Kidney epithelial cell (primary cell): ENCODE measurements at regions not wholly inside any gene's neighbourhood (a gene's known extent, or its start where the extent isn't known, plus 50 kb on each side); places are given as distances from the start of the nearest gene placed in this dataset.

Experiments used
- DNase-seq: peaks from one replicate; pipeline ENCODE4 v3.0.0-alpha.2; 2010; ENCODE audit warnings: low read depth
- H3K27me3 ChIP-seq: 2 replicates; pipeline ENCODE4 v1.6.0; 2011; ENCODE audit warnings: low read length; ENCODE audit not compliant: control insufficient read depth, insufficient read depth
- H3K36me3 ChIP-seq: 2 replicates; pipeline ENCODE4 v1.5.1; 2011; ENCODE audit warnings: low read length; ENCODE audit not compliant: control insufficient read depth, insufficient read depth
- H3K4me3 ChIP-seq: 2 replicates; pipeline ENCODE4 v1.5.1; 2011; ENCODE audit warnings: low read depth, mild to moderate bottlenecking, control low read depth, low read length
- TF ChIP-seq, protein P1 (sequence below): IDR thresholded peaks from 2 replicates; pipeline ENCODE4 v1.5.1; 2011; ENCODE audit warnings: mild to moderate bottlenecking, moderate library complexity, low read length, control low read depth, inconsistent platforms; ENCODE audit not compliant: insufficient read depth, poor library complexity, severe bottlenecking

GRCh38 chr7:19999681-20000080, 217.5 kb downstream of the MACC1 start:
- H3K27me3 ChIP-seq: no peaks in the 10 kb centered on the region
- no peak for DNase-seq
- TF ChIP-seq, protein P1, sequence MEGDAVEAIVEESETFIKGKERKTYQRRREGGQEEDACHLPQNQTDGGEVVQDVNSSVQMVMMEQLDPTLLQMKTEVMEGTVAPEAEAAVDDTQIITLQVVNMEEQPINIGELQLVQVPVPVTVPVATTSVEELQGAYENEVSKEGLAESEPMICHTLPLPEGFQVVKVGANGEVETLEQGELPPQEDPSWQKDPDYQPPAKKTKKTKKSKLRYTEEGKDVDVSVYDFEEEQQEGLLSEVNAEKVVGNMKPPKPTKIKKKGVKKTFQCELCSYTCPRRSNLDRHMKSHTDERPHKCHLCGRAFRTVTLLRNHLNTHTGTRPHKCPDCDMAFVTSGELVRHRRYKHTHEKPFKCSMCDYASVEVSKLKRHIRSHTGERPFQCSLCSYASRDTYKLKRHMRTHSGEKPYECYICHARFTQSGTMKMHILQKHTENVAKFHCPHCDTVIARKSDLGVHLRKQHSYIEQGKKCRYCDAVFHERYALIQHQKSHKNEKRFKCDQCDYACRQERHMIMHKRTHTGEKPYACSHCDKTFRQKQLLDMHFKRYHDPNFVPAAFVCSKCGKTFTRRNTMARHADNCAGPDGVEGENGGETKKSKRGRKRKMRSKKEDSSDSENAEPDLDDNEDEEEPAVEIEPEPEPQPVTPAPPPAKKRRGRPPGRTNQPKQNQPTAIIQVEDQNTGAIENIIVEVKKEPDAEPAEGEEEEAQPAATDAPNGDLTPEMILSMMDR: no peak

DNA sequence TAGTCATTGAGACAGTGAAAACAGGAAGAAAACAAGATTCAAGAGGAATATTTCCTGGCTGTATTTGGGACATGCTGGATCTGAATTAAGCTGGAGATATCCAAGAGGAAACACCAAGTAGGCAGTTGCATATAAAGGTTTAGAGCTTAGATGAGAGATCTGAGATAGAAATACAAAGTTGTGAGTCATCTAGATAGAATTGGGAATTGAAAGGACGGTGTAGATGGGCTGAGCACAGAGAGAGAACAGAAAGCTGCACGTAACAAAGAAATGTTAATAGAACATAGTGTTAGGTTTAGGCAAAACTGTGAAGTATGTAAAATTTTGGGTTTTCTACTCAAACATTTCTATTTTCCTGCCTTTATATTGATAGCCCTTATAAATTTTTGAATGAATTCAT, 218.5 kb upstream of the TMEM196 start:
- Histone ChIP-seq H3K27me3 (no peaks in the 10 kb centered on the region), H3K4me3 (no peak overlapping the region), H3K36me3 (no peaks in the 10 kb centered on the region)
- DNase-seq: no peak
- TF ChIP-seq, protein P1: no peak

More at GRCh38 chr7:19999681-20000080, 217.5 kb downstream of the MACC1 start:
- Histone ChIP-seq H3K4me3 (no peak overlapping the region), H3K36me3 (no peaks in the 10 kb centered on the region)

- DNase-seq: no peak
- Histone ChIP-seq H3K27me3 (no peaks in the 10 kb centered on the region), H3K4me3 (no peak overlapping the region), H3K36me3 (no peaks in the 10 kb centered on the region)
- TF ChIP-seq, protein P1: no peak
These were observed 216.5 kb upstream of the TMEM196 start for GRCh38 chr7:19989906-19990305.

GRCh38 chr7:19988860-19989259, 215.4 kb upstream of the TMEM196 start:
- Histone ChIP-seq H3K27me3 (no peaks in the 10 kb centered on the region), H3K36me3 (no peaks in the 10 kb centered on the region), H3K4me3 (no peak overlapping the region)
- DNase-seq: no peak
- TF ChIP-seq, protein P1: no peak

DNA sequence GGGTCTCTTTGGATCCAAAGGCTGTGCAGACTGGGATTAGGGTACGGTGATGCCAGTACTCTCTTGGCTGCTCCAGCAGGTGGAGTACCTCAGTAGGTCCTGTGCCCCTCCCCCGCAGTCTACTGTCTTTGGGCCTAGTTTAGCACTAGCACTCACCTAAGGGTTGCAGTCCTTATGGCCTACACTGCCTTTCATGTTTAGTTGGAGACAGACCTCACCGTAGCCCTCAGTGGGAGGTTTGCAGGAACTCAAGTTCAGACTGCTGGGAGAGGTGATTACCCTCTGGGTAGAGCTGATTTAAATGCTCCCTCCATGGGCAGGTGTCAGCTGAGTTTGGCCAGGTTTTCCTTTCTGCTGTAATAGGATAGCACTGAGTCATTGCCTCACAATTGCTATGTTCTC, 210.8 kb upstream of the TMEM196 start:
- Histone ChIP-seq H3K4me3 (no peak overlapping the region), H3K36me3 (no peaks in the 10 kb centered on the region), H3K27me3 (no peaks in the 10 kb centered on the region)
- DNase-seq: no peak
- TF ChIP-seq, protein P1: no peak

DNA sequence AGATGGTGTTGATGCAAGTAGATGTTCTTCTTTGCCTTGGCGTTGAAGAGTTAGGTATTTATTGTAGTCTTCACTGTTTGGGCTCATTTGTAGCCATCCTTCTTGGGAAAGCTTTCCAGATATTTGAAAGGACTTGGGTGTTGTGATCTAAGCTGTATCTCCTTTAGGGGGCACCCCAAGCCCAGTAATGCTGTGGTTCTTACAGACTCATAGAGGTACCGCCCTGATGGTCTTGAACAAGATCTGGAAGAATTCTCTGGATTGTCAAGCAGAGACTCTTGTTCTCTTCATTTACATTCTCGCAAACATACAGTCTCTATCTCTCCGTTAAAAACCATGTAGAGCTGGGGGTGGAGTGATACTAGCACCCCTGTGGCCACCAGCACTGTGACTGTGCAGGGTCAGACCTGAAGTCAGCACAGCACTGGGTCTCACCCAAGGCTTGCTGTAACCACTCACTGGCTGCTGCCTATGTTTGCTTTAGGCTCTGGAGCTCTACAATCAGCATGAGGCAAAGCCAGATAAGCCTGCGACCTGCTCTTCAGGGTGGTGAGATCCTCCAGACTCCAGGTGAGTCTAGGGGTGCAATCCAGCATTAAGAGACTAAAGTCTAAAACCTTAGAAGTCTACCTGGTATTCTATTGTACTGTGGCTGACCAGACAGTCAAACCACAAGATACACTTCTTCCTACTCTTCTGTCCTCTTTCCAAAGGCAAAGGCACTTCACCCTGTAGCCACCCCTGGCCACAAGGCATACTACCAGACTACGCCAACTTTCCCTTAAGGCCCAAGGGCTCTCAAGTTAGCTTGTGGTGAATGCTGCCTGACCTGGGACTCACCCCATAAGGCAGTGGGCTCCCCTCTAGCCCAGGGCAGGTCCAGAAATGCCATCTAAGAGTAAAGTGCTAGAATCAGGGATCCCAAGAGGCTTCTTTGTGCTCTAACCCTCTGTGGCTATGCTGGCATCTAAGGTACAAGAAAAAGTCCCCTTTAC, 209.7 kb upstream of the TMEM196 start:
- no peak for DNase-seq
- TF ChIP-seq, protein P1: no peak
- Histone ChIP-seq H3K27me3 (no peaks in the 10 kb centered on the region), H3K36me3 (no peaks in the 10 kb centered on the region), H3K4me3 (no peak overlapping the region)
